Stimulated activated CD4-positive, alpha-beta T cell treated with anti-CD3 and anti-CD28 coated beads, Interleukin-15, amount 100 ng/mL, for 48 hours (primary cell): ENCODE measurements at regions not wholly inside any gene's neighbourhood (a gene's known extent, or its start where the extent isn't known, plus 50 kb on each side); places are given as distances from the start of the nearest gene placed in this dataset.
"Not testable (repeated sequence)": the region's sequence is repeated elsewhere in the genome, so short reads cannot be mapped to it uniquely, and the experiment has no call there.

Source experiments
- DNase-seq, 2 donors: peaks; one replicate each; pipeline ENCODE4 v3.0.0-alpha.2; 2020; ENCODE audit warnings: low read depth in 2 of 2

DNA sequence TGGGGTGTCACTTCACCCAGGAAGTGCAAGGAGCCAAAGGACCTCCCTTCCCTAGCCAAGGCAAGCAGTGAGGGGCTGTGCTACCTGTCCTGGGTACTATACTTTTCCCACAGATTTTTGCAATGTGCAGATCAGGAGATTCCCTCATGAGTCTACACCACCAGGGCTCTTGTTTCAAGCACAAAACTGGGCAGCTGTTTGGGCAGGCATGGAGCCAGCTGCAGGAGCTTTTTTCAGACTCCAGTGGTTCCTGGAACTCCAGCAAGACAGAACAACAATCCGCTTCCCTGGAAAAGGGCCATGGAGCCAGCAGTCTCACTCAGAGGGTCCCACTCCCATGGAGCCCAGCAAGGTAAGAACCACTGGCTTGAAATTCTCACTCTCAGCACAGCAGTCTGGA lies 1649.6 kb downstream of the LRRC4C start:
- no peak for DNase-seq

DNA sequence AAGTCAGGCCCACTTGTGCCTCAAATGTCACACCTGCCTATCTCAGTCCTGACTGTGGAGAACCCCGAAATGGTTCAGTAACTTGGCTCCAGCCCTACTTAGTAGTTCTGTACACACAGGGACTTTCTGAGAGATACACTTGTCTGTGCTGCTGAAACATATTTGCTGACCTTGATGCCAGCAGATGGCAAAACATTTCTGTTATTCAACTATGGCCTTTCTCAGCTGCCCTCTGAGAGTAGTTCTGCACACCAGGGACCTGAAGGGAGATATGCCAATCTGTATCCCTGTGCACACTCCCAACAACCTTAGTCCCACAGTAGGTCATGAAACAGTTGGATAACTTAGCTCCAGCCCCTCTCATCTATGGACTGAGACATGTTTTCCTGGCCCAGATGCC lies 1651.5 kb downstream of the LRRC4C start:
- DNase-seq: no peak

DNA sequence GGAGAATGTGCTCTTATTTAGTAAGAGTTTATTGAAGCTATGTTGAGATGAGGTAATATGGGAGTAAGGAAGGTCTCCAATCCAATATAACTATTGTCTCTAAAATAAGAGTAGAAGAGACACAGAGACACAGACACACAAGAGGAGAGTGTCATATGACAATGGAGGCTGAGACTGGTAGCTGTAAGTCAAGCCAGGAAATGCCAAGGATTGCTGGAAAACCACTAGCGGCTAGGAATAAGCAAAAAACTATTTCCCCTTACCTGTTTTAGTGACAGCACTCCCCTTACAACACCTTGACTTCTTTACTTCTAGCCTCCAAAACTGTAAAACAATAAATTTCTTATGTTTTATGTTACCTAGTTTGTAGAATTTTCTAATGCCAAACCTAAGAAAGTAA lies 1652.8 kb downstream of the LRRC4C start:
- no peak for DNase-seq

DNA sequence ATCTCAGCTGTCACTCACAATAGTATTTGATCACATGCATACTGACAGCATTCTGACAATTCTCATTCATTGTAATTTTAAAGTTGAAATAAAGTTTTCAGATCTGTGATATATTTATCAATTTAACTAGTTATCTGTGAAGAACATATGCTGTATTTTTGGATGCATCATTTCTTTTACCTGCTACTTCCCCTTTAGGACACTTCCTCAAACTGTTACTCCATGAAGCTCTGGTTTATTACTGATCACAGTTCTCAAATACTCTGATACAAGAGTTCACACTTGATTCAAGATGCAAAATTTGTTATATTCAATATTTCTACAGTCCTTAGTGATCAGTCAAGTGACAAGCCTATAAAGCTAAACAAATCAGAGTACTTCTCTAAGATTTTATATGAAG lies 1655.2 kb downstream of the LRRC4C start:
- no peak for DNase-seq

DNA sequence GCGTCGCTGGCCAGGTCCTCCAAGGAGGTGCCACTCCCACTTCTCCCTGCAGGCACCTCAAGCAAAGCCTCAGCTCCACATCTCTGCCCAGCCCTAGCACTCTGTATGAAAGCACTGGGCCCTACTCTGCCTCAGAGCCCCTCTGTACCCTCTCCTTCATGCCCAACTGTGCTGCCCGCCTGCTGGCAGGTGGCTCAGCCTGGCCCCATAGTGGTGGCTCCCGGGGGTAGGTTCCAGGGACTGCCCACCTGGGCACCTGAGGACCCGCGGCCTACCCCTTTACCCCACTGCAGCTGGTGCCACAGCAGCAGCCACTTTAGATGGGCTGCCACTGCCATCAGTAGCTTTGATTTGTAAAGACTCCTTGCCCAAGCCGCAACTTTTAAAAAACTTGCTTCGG lies 1672.8 kb downstream of the LRRC4C start:
- DNase-seq: no peak

DNA sequence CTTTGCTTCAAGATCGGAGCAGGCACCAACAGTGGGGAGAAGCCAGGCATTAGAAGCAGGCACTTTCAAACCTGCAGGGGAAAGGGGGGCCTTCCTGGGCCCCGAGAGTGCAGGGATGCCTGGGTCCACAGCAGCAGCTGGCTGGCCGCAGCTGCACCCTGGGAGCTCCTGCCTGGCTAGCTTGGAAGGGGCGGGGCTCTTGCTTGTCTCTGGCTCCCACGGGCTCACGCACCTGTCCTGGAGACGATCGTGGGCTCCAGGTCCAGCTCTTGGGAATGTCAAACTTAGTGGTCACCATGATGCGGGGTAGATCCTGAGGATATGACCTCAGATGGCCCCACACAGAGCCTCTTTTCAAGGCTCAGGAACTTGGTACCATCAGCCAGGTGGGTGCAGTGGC lies 1673.2 kb downstream of the LRRC4C start:
- DNase-seq: no peak

DNA sequence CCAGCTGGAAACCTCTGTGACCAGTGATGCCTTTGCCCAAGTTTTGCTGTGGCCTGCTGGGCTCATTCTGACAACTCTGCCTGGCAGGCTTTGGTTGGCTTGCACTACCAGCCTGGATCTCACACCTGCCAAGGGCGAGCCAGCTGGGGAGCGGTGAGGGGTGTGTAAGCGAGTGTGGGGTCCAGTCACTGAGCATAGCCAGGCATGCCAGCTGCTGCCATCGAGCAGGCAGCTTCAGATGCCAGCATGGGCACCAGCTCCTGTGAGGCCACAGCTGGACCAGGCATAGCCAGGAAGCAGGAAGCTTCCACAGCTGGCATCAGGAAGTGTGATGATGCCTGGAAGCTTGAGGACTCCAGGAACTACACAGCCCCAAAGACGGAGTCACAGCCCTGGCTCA lies 1674.6 kb downstream of the LRRC4C start:
- no peak for DNase-seq

DNA sequence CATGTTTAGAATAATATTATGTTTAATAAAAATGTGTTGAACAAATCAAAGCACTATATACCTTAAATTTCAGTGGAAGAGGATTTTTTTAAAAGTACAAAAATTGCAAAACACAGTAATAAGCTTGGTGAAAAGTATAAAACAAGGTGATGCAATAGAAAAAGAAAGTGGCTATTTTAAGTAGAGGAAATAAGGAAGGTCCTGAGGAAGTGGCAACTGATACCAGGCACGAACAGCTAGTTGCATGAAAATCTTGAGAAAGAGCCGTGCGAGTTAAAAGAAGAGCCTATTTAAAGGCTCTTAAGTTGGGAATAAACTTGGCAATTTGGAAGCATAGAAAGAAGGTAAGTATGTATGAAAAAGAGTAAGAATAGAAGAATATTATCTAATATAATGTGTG lies 1679.3 kb downstream of the LRRC4C start:
- no peak for DNase-seq

DNA sequence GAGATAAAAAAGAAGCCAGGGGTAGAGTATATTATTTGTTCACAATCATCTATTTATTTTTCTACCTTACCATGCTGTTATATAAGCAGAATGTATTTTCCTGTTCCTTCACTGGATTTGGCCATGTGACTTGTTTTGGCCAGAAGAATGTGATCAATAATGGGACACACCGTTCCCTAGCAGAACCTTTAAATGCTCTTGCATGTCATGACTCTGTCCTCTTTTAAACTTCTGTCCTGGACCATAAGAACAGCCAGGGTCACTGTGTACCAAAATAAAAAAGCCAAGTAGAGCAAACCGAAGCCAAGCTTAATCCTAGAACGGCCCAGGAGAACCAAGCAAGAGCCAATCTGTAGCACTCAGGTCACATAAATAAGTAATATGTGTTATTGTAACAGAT lies 1682.4 kb downstream of the LRRC4C start:
- DNase-seq: no peak

DNA sequence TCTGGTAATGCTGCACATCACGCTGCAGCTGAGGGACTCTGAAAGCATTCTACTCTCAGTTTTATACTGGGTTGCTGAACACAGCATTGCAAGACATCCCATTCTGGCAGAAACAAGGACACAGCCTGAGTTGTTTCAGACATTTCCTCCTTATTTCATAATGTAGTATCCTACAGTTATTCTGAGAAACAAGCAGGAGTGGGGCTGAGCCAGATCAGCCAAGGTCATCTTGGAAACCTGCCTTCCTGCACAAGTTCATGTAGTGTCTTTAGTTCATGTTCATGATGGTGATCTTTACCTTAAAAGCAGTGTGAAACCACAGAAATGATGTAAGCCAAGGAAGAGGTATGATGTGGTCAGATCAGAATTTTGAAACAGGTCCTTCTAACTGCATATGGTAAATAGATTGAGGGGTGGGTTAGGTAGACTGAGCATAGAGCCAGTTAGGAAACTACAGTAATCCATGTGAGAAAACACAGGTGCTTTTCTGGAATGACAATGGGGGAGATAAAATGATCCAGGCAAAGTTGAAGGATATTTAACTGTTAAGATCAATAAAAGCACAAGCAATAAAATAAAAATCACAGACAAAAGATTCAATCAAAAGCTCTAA lies 1686.8 kb downstream of the LRRC4C start:
- DNase-seq: no peak

DNA sequence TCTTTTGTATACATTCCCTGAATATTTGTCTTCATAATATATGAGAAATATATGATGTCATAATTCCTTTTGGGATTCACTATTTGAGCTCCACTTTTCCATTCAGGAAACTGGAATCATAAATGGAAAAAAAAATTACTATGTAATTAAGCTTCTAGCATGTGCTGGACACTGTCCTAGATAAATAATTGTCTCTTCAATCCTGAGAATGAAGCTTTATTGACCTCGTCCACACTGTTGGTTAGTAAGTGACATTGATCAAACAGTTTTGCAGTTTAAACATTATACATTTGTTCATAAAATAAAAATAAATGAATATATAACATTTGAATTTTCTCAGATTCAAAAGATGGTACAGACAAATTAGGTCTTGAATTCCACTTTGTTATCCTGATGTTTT lies 1691.2 kb downstream of the LRRC4C start:
- no peak for DNase-seq

DNA sequence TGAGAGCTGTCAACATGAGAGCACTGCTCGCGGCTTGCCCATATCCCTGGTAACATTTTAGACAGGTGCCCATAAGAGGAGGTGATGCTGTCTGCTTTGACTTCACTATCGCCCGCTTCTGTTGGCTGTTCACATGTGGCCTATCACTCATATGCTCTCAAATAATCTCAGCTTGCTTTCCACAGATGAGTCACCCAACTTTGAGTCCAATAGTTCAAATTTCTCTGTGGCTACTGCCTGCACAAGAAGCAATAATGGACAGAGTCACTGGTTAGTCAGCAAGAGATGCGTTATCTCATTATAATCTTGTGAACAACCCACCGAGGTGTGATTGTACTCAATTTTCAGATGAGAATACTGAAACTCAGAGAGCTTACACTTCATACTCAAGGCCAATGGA lies 1714.1 kb downstream of the LRRC4C start:
- no peak for DNase-seq

DNA sequence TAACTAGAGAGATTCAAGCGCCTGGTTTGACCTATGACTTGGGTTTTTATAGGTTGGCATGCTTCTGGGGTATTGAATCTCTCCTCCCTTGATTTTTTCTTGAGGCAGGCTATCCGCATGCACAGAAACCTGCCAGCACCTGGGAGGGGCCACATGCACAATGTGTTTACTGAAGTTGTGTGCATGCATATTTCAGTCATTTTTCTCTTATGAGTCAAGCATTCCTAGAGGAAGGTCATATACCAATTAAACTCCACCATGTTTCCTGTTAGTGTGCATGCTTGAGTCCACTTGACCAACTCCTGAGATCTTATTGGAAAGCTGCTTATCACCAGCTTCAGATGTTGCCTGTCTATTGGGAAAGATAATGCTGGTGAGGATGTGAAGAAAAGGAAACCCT lies 1718.4 kb downstream of the LRRC4C start:
- DNase-seq: no peak

DNA sequence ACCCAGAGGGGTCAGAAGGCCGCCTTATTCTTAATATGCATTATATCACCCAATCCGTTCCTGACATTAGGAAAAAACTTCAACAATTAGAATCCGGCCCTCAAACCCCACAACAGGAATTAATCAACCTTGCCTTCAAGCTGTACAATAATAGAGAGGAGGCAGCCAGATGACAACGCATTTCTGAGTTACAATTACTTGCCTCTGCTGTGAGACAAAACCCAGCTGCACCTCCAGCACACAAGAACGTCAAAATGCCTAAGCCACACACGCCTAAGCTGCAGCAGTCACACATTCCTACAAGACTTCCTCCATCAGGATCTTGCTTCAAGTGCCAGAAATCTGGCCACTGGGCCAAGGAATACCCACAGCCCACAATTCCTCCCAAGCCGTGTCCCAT lies 1723.1 kb downstream of the LRRC4C start:
- not testable (repeated sequence) for DNase-seq

DNA sequence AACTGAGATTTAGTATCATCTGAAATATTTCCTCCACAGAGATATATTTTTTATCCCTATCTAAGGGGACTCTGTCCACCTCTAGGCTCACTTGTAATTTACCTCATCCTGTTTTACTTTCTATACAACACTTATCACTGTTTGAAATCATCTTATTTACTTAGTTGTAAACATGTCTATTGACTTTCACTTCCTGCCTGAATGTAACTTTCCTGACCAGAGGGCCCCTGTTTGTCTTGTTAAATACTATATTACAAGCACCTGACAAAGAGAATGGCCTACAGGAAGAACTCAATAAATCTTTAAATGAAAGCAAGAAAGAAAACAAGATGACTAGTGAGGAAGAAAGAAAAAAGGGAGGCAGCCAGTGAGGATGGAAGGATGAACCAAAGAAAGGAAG lies 1727.5 kb downstream of the LRRC4C start:
- DNase-seq: no peak

DNA sequence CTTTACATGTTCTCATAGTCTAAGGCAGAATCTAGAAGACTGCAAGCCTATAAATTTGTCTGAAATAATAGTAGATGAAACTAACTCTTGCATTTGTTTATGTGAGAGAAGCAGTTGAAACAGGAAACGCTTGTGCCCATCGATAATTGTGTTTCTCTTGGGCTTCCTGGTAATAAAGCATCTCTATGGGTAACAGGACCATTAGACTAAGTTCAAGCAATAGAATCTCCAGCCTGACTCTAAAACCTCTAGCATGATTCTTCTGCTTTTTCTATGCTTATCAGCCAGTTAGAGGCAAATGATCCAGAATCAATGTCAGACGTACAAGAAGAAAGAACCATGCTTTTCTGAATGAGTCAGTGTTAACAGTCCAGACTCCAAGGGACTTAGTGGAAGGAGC lies 1734.4 kb downstream of the LRRC4C start:
- no peak for DNase-seq

DNA sequence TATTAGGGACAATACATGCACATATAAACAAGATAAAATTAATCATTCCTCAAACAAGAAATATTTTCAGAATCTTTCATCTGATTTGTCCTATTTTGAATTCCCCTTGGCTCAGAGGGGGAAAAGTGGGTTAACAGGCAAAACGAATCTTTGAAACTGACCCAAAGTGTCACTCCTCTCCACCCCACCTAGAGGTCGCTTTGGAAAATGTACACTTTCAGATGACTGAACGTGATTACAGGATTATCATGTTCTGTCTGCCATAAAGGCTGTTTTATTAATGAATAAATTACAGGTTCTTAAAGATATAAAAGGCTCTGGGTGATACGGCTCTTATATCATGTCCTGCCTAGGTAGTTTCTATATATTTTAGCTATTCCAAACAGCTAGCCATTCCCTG lies 1735.0 kb downstream of the LRRC4C start:
- DNase-seq: no peak

DNA sequence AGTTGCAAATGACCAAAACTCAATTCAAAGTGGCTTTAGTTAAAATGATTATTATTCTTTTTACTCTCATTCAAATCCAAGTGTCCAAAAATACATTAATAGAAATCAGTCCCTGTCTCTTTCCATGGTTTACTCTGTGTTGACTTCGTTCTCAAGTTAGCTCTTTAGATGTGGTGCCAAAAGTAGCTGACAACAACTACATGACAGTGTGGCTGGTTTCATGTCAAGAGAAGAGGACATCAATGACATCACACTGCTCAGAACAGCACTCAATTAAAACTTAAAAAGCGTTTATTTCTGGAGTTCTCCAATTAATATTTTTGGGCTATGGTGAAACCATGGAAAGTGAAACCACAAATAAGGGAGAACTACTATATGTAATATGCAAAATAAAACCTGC lies 1746.9 kb downstream of the LRRC4C start:
- DNase-seq: no peak

DNA sequence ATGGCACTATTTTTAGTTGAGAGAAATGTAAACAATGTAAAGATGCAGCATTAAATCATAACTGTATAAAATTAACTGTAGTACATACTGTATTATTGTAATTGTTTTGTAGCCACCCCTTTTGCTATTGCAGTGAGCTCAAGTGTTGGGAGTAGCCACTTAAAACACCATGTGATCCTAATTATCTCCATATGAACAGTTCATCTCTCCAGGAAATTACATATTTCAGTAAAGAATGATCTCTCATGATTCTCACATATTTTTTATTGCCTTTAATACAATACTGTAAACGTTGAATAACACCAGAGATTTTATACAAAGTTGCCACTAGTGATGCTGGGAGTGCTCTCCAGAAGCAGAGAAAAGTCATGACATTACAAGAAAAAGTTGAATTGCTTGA lies 1768.6 kb downstream of the LRRC4C start:
- no peak for DNase-seq

DNA sequence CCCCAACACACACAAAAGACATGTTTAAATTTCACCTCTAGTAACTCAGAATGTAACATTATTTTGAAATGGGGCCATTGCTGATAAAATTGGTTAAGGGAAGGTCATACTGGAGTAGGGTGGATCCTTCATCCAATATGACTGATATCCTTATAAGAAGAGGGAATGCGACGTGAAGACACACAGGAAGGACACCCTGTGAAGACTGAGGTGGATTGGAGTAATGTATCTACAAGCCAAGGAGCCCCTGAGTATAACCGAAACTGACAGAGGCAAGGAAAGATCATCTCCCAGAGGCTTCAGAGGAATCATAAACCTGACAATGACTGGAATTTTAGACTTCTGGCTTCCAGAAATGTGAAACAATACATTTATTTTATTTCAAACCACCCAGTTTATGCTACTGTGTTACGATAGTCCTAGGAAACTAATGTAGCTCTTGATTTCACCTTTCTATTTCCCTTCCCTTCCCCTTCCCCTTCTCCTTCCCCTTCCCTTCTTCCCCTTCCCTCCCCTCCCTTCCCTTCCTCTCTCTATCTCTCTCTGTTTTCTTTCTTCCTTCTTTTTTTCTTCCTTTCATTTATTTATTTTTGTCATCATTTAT lies 1775.4 kb downstream of the LRRC4C start:
- no peak for DNase-seq

DNA sequence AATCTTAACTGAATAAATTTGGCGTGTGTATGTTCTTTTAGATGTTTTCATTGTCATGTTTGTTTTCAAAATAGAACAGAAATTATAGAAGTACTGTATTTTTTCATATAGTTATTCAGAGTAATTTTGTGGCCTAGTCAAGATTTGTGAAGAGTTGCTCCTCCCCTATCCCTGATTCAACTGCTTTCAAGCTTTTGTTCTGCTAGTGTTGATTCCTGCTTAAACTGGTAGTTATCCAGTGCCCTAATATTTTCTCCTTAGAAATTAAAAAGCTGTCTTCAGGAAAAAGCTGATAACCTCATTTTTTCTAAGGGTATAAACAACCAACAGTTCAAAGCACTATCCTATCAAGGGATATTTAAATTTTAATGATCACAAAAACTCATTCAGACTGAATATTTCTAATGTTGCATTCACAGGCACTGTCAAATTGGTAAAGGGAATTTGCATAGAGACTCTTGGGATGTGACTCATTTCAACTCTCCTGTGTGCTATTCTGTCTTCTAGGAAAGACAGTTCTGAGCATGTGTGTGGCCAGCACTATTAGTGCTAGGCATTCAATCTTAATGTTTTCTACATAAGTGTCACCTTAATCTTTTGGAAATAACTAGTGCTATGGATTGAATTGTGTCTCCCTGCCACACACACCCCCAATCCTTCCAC lies 1776.0 kb downstream of the LRRC4C start:
- no peak for DNase-seq

DNA sequence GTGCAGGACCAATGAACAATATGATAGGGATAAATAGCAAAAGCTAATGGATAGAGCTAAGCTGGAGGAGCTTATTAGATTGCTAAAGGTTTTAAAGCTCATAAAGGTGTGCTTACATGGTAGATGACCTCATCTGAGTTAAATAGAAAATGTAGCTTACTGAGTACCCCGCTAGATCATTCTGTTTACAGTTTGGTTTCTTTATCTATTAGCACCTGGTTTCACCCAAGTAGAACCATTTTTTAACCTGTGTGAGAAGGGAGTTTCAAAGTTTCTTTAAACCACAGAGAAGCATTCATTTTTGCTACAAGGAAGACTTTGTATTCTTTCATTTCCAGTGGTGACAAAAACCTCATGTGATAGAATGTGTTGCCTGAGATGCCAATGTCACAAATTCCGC lies 1778.0 kb downstream of the LRRC4C start:
- DNase-seq: no peak

DNA sequence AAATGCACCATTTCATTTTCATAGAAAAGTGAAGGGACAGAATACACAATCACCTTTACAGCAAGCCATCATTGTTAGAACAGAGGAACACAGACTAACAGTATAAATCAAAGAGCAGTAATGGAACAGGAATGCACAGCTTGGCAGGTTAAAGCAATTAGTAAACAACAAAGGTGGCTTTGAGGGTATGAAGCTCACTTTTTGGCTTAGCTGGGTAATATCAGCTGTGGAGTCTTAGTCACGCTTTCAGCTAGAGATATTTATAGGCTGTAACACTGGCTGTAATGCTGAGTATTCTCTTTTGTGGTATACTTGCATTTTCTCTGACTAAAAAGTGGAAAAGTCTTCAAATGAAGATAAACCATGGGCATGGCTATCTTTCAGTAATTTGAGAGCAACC lies 1780.5 kb downstream of the LRRC4C start:
- DNase-seq: no peak

DNA sequence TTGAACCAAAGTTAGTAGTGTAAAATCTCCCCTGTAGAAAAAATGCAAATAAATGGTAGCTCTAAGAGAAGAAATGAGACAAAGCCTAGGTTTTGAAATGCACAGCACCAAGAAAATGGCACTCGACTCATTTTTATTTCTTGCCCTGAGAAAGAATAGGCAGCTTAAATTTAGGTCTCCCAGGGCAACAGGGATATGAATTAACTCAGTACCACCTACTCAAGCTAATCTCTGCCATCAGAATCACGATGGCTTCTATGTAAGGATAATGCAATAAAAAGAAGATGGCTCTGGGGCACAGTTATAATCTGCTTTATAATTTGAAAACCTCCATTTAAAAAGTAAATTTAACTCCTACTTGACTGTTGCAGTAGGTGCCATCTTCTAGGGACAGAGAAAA lies 1784.3 kb downstream of the LRRC4C start:
- no peak for DNase-seq
